DND-41 (cell line): ENCODE measurements at regions not wholly inside any gene's neighbourhood (a gene's known extent, or its start where the extent isn't known, plus 50 kb on each side); places are given as distances from the start of the nearest gene placed in this dataset.

Experiments
- ATAC-seq: fragments of 200-7000 bp; cut with Tn5 transposase; 3 replicates; pipeline ENCODE4 v1.9.1; 2021; ENCODE audit warnings: low read depth; ENCODE audit not compliant: insufficient read depth
- DNase-seq: peaks from one replicate; pipeline ENCODE4 v3.0.0-alpha.2; 2020
- H2AFZ ChIP-seq: 2 replicates; pipeline ENCODE4 v1.6.0; 2012; ENCODE audit warnings: low read depth, low read length
- H3K27ac ChIP-seq: 2 replicates; pipeline ENCODE4 v1.5.1; 2012; ENCODE audit warnings: low read length, inconsistent platforms
- H3K27me3 ChIP-seq: fragments of 200-600 bp; sonication (generic); 2 replicates; pipeline ENCODE4 v1.6.0; 2012; ENCODE audit warnings: low read length, mild to moderate bottlenecking, inconsistent platforms; ENCODE audit not compliant: insufficient read depth, poor library complexity
- H3K36me3 ChIP-seq: 2 replicates; pipeline ENCODE4 v1.5.1; 2012; ENCODE audit warnings: low read length, inconsistent platforms; ENCODE audit not compliant: insufficient read depth
- H3K4me1 ChIP-seq: 2 replicates; pipeline ENCODE4 v1.5.1; 2012; ENCODE audit warnings: mild to moderate bottlenecking, low read length; ENCODE audit not compliant: insufficient read depth
- H3K4me2 ChIP-seq: 2 replicates; pipeline ENCODE4 v1.6.0; 2012; ENCODE audit warnings: mild to moderate bottlenecking, moderate library complexity, low read length, inconsistent platforms; ENCODE audit not compliant: insufficient read depth
- H3K4me3 ChIP-seq, 2 experiments: fragments of 200-600 bp in 1 of 2; shearing (Covaris generic) in 1 of 2; 2 replicates each; pipeline ENCODE4 v1.5.1; 2012 to 2016; ENCODE audit warnings: inconsistent platforms in 2 of 2, low read length in 2 of 2, mild to moderate bottlenecking in 2 of 2, low read depth in 1 of 2, moderate library complexity in 1 of 2
- H3K79me2 ChIP-seq: 2 replicates; pipeline ENCODE4 v1.6.0; 2012; ENCODE audit warnings: low read length, inconsistent platforms; ENCODE audit not compliant: insufficient read depth
- H3K9ac ChIP-seq: 2 replicates; pipeline ENCODE4 v1.6.0; 2012; ENCODE audit warnings: low read depth, mild to moderate bottlenecking, inconsistent platforms, low read length, moderate library complexity
- H3K9me3 ChIP-seq: 2 replicates; pipeline ENCODE4 v1.5.1; 2012; ENCODE audit warnings: low read length, moderate library complexity, mild to moderate bottlenecking, inconsistent platforms; ENCODE audit not compliant: insufficient read depth, severe bottlenecking
- H4K20me1 ChIP-seq: 2 replicates; pipeline ENCODE4 v1.6.0; 2012; ENCODE audit warnings: low read length; ENCODE audit not compliant: insufficient read depth
- EZH2 ChIP-seq: IDR thresholded peaks from 3 replicates; pipeline ENCODE4 v1.6.1; 2012; ENCODE audit warnings: borderline replicate concordance, low read depth, mild to moderate bottlenecking, moderate library complexity, low read length, inconsistent platforms; ENCODE audit not compliant: severe bottlenecking
- TF ChIP-seq, protein P1 (sequence below): IDR thresholded peaks from 2 replicates; pipeline ENCODE4 v1.5.1; 2012; ENCODE audit warnings: borderline replicate concordance, low read length, moderate library complexity, mild to moderate bottlenecking; ENCODE audit not compliant: poor library complexity, severe bottlenecking; ENCODE audit errors: extremely low read depth

DNA sequence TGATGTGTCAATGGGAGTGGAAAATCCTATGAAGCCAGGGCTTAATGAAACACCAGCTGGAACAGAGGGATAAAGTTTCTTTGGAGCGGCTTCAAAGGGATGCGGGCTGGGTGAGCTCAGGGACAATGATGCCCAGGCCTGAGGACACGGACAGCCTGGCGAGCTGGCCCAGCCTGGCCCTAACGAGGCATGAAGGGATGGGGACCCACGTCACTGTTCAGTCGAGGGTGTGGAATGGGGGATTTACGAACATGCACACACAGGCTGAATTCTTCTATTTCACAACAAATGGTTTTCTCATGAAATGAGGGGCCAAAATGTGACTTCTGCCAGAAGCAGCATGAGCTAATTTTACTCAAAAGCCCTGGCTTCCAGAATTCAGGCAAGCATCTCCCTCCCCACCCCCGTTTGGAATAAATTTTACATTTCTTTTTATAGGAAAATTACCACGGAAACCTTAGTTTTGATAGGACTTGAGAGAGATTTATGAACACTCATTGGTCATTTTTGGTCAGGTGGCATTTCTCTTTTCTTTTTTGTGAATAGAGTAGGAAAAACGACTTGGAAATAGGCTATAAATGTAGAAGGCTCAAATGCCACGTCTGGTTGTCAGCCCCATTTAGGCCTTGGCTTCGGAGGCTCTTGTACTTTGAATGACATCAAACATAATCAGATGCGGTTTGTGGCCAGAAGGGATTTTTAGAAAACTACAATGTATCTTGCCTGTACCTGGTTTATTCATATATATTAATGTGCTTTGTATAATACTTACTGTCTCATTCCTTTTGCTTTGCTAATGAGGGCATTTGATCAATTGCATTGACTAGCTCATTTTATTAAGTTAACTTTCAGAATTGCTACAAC is 893.8 kb upstream of the CELF4 start:
- no peak overlapping the region for H3K27ac ChIP-seq
- no peak overlapping the region for H2AFZ ChIP-seq
- H3K4me2 ChIP-seq: no peak overlapping the region
- no peaks in the 10 kb centered on the region for H3K36me3 ChIP-seq
- no peak overlapping the region for H3K9ac ChIP-seq
- H3K4me1 ChIP-seq: no peaks in the 10 kb centered on the region
- TF ChIP-seq, protein P1, sequence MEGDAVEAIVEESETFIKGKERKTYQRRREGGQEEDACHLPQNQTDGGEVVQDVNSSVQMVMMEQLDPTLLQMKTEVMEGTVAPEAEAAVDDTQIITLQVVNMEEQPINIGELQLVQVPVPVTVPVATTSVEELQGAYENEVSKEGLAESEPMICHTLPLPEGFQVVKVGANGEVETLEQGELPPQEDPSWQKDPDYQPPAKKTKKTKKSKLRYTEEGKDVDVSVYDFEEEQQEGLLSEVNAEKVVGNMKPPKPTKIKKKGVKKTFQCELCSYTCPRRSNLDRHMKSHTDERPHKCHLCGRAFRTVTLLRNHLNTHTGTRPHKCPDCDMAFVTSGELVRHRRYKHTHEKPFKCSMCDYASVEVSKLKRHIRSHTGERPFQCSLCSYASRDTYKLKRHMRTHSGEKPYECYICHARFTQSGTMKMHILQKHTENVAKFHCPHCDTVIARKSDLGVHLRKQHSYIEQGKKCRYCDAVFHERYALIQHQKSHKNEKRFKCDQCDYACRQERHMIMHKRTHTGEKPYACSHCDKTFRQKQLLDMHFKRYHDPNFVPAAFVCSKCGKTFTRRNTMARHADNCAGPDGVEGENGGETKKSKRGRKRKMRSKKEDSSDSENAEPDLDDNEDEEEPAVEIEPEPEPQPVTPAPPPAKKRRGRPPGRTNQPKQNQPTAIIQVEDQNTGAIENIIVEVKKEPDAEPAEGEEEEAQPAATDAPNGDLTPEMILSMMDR: no peak
- TF ChIP-seq EZH2: no peak
- no peaks in the 10 kb centered on the region for H3K27me3 ChIP-seq
- H4K20me1 ChIP-seq: no peaks in the 10 kb centered on the region
- ATAC-seq: peak; percentile 88
- no peaks in the 10 kb centered on the region for H3K79me2 ChIP-seq
- no peaks in the 10 kb centered on the region for H3K9me3 ChIP-seq
- no peak overlapping the region for H3K4me3 ChIP-seq
- peak; percentile 33 for DNase-seq

DNA sequence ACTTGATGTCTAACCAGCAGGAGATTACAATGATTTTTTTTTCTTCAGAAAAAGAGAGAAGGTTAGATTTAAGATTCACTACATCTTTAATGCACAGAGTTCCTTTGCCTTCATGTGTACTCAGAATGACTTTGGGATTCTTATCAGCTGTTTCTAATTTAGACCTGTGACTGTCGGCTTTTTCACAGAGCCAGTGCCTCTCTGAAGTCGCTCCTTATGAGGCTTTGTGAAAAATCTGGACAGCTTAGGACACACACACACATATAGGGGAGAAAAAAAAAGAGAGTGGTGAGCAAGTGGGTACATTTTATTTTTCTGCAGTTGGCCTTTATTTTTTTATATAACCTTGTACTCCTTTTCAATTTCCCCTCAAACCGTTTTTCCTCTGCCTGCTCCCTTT is 893.1 kb upstream of the CELF4 start:
- no peak for ATAC-seq
- Histone ChIP-seq H3K27ac (no peak overlapping the region), H3K27me3 (no peaks in the 10 kb centered on the region), H3K79me2 (no peaks in the 10 kb centered on the region), H4K20me1 (no peaks in the 10 kb centered on the region), H3K36me3 (no peaks in the 10 kb centered on the region), H3K4me3 (no peak overlapping the region), H3K9me3 (no peaks in the 10 kb centered on the region), H3K4me2 (no peak overlapping the region), H2AFZ (no peak overlapping the region), H3K9ac (no peak overlapping the region), H3K4me1 (no peaks in the 10 kb centered on the region)
- TF ChIP-seq, protein P1: no peak
- TF ChIP-seq EZH2: no peak
- DNase-seq: no peak

DNA sequence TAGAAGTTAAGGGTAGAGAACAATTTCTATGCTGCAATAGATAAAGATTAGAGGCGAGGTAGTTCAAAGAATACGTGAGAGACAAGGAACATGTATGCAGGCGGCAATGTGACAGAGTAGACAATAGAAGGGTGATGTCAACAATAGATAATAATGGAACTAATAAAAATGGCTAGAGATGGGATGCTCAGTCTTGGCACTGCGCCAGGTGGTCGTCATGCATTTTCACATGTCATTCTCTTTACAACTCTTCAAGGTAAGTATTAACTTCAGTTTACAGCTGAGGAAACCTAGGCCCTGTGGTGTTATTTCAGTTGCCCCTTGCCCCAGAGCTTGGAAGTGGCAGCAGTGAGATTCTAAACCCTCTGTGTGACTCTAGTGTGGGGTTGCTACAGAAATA is 890.7 kb upstream of the CELF4 start:
- H2AFZ ChIP-seq: no peak overlapping the region
- ATAC-seq: no peak
- H3K27ac ChIP-seq: no peak overlapping the region
- H3K36me3 ChIP-seq: no peaks in the 10 kb centered on the region
- H3K4me2 ChIP-seq: no peak overlapping the region
- H4K20me1 ChIP-seq: no peaks in the 10 kb centered on the region
- DNase-seq: no peak
- H3K9me3 ChIP-seq: no peaks in the 10 kb centered on the region
- no peaks in the 10 kb centered on the region for H3K4me1 ChIP-seq
- H3K79me2 ChIP-seq: no peaks in the 10 kb centered on the region
- TF ChIP-seq, protein P1: no peak
- TF ChIP-seq EZH2: no peak
- no peak overlapping the region for H3K4me3 ChIP-seq
- H3K27me3 ChIP-seq: no peaks in the 10 kb centered on the region
- no peak overlapping the region for H3K9ac ChIP-seq
